CD4-positive, alpha-beta T cell treated with Interleukin-1 beta for 1 hour (primary cell): ENCODE measurements at regions not wholly inside any gene's neighbourhood (a gene's known extent, or its start where the extent isn't known, plus 50 kb on each side); places are given as distances from the start of the nearest gene placed in this dataset.

ENCODE experiments used
- DNase-seq, 2 donors: peaks; one replicate each; pipeline ENCODE4 v3.0.0-alpha.2; 2020 to 2022

- no peak for DNase-seq
Observed at GRCh38 chr18:57991552-57991951, 52.5 kb upstream of the NEDD4L start.

GRCh38 chr18:57989536-57989935 lies 54.5 kb upstream of the NEDD4L start:
- no peak for DNase-seq

GRCh38 chr18:57984490-57985115 lies 59.4 kb upstream of the NEDD4L start:
- DNase-seq = no peak

GRCh38 chr18:57983965-57984364 lies 60.1 kb upstream of the NEDD4L start:
- DNase-seq = no peak

GRCh38 chr18:57983472-57983871 lies 60.6 kb upstream of the NEDD4L start:
- DNase-seq = no peak

GRCh38 chr18:57982372-57983021 lies 61.5 kb upstream of the NEDD4L start:
- no peak for DNase-seq

GRCh38 chr18:57981308-57982028 lies 62.6 kb upstream of the NEDD4L start:
- no peak for DNase-seq

GRCh38 chr18:57980573-57981307 lies 63.3 kb upstream of the NEDD4L start:
- DNase-seq = no peak

- no peak for DNase-seq
Observed at GRCh38 chr18:57976230-57976773, 67.7 kb upstream of the NEDD4L start.

GRCh38 chr18:57975805-57976204 lies 68.2 kb upstream of the NEDD4L start:
- DNase-seq = no peak

GRCh38 chr18:57974585-57975265 lies 69.3 kb upstream of the NEDD4L start:
- no peak for DNase-seq

GRCh38 chr18:57973889-57974288 lies 70.1 kb upstream of the NEDD4L start:
- no peak for DNase-seq

- DNase-seq = no peak
Observed at GRCh38 chr18:57970356-57971095, 73.5 kb upstream of the NEDD4L start.

- DNase-seq = no peak
Observed at GRCh38 chr18:57969824-57970223, 74.2 kb upstream of the NEDD4L start.

- DNase-seq = no peak
Observed at GRCh38 chr18:57965246-57965645, 78.8 kb upstream of the NEDD4L start.

- no peak for DNase-seq
Observed at GRCh38 chr18:57961876-57962505, 82.0 kb upstream of the NEDD4L start.

GRCh38 chr18:57961411-57961810 lies 82.6 kb upstream of the NEDD4L start:
- DNase-seq = no peak

- peak in 1 of 2 donors; percentile 14 for DNase-seq
Observed at GRCh38 chr18:57959278-57959677, 84.7 kb upstream of the NEDD4L start.

- DNase-seq = no peak
Observed at GRCh38 chr18:57957210-57957609, 86.8 kb upstream of the NEDD4L start.

GRCh38 chr18:57956491-57956890 lies 87.5 kb upstream of the NEDD4L start:
- DNase-seq = no peak

GRCh38 chr18:57954935-57955334 lies 89.1 kb upstream of the NEDD4L start:
- DNase-seq = no peak
